ENCODE measurements at regions not wholly inside any gene's neighbourhood (a gene's known extent, or its start where the extent isn't known, plus 50 kb on each side); places are given as distances from the start of the nearest gene placed in this dataset.

DNA sequence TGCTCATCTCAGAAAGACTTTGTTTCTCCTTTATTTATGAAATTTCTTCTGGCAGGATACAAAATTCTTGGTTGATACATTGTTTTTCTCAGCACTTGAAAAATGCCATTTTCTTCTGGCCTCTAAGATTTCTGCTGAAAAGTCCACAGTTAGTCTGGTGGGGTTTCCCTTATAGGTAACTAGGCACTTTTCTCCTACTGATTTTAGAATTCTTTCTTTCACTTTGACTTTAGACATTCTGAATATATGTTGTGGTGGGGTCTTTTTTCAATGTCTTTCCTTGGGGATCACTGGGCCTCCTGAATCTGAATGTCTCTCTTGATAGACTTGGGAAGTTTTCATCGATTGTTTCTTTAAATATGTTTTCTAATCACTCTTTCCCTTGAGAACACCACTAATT lies 79.6 kb downstream of the CETN3 start:
- TF ChIP-seq CTCF (IDR thresholded peaks at IDR 0.05; ENCODE audit: insufficient read depth, low read depth, low read length) (no peak), EZH2 (IDR thresholded peaks at IDR 0.05; ENCODE audit: insufficient read depth, low read length) (no peak)
